ENCODE measurements at regions not wholly inside any gene's neighbourhood (a gene's known extent, or its start where the extent isn't known, plus 50 kb on each side); places are given as distances from the start of the nearest gene placed in this dataset.

DNA sequence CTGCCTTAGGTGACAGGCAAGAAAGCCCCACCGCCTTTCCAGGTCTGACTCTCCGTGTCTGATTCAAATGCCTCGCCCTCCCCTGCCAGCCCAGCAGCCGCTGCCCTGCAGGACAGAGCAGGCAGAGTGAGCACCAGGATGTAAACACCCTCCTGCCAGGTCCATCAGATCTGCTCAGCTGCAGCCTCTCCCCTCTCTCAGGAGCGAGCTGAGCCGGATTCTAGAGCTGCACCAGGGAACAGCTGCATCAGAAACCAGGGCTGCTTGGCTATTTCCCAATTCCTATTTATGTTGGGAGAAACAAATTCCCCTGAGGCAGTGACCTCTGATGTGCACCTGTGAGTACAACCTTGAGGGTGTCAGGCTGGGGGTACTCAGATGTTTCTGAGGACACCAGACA lies 121.5 kb upstream of the ZMIZ1 start:
- H3K4me2 ChIP-seq = no peak overlapping the region
- no peak overlapping the region for H3K4me3 ChIP-seq
- H4K20me1 ChIP-seq = peaks cover 0 to 43% (median 26%) of the 10 kb centered on the region in 11 experiments; a peak in 16 of 22 replicates

GRCh38 chr10:78947733-78948132 lies 121.0 kb upstream of the ZMIZ1 start:
- peaks cover 0 to 47% (median 31%) of the 10 kb centered on the region in 11 experiments; a peak in 16 of 22 replicates for H4K20me1 ChIP-seq
- no peak overlapping the region for H3K4me2 ChIP-seq
- TF ChIP-seq Cebpa-rat (IDR thresholded peaks at IDR 0.05) = no peak
- H3K9me3 ChIP-seq (replicated peaks in 1 of 11) = peaks cover 0 to 10% (median 8%) of the 10 kb centered on the region in 11 experiments; a peak in 15 of 22 replicates
- peaks cover 4 to 20% (median 12%) of the 10 kb centered on the region in 10 experiments for H3K4me1 ChIP-seq
- no peak overlapping the region for H3K9ac ChIP-seq
- H3K36me3 ChIP-seq = 0 out of 22 replicates have a peak, but pooled peaks cover 0 to 9% (median 0%) of the 10 kb centered on the region in 11 experiments
- H3K27ac ChIP-seq = no peak overlapping the region
- H3K4me3 ChIP-seq = no peak overlapping the region
- H3K27me3 ChIP-seq = peaks cover 65 to 100% (median 85%) of the 10 kb centered on the region in 11 experiments

More for the DNA sequence above, 121.5 kb upstream of the ZMIZ1 start:
- TF ChIP-seq Cebpa-rat (IDR thresholded peaks at IDR 0.05) = no peak
- Histone ChIP-seq H3K36me3 (0 out of 22 replicates have a peak, but pooled peaks cover 0 to 9% (median 0%) of the 10 kb centered on the region in 11 experiments), H3K27me3 (peaks cover 60 to 99% (median 81%) of the 10 kb centered on the region in 11 experiments), H3K27ac (no peak overlapping the region), H3K9ac (no peak overlapping the region), H3K9me3 (replicated peaks in 1 of 11) (peaks cover 0 to 14% (median 11%) of the 10 kb centered on the region in 11 experiments; a peak in 15 of 22 replicates), H3K4me1 (peaks cover 0 to 15% (median 7%) of the 10 kb centered on the region in 10 experiments; a peak in 17 of 20 replicates)

GRCh38 chr10:78948621-78949030 lies 120.1 kb upstream of the ZMIZ1 start:
- Histone ChIP-seq H3K9ac (no peak overlapping the region), H3K4me2 (no peak overlapping the region), H3K4me1 (peaks cover 13 to 28% (median 21%) of the 10 kb centered on the region in 10 experiments), H3K27me3 (peaks cover 65 to 92% (median 86%) of the 10 kb centered on the region in 11 experiments), H3K9me3 (replicated peaks in 1 of 11) (peaks cover 0 to 2% (median 0%) of the 10 kb centered on the region in 11 experiments; a peak in 3 of 22 replicates), H3K36me3 (0 out of 22 replicates have a peak, but pooled peaks cover 0 to 3% (median 0%) of the 10 kb centered on the region in 11 experiments), H3K27ac (no peak overlapping the region), H3K4me3 (no peak overlapping the region), H4K20me1 (peaks cover 0 to 56% (median 38%) of the 10 kb centered on the region in 11 experiments; a peak in 17 of 22 replicates)
- no peak for TF ChIP-seq Cebpa-rat (IDR thresholded peaks at IDR 0.05)

GRCh38 chr10:78950656-78951587 lies 117.8 kb upstream of the ZMIZ1 start:
- H3K27ac ChIP-seq = no peak overlapping the region
- peaks cover 76 to 92% (median 89%) of the 10 kb centered on the region in 11 experiments for H3K27me3 ChIP-seq
- H3K4me1 ChIP-seq = peaks cover 19 to 36% (median 30%) of the 10 kb centered on the region in 10 experiments
- H3K4me3 ChIP-seq = no peak overlapping the region
- no peak overlapping the region for H3K4me2 ChIP-seq
- H3K9ac ChIP-seq = no peak overlapping the region
- no peak for TF ChIP-seq Cebpa-rat (IDR thresholded peaks at IDR 0.05)
- no peaks in the 10 kb centered on the region for H3K36me3 ChIP-seq
- no peaks in the 10 kb centered on the region for H3K9me3 ChIP-seq (replicated peaks in 1 of 11)
- peaks cover 0 to 72% (median 53%) of the 10 kb centered on the region in 11 experiments; a peak in 17 of 22 replicates for H4K20me1 ChIP-seq

DNA sequence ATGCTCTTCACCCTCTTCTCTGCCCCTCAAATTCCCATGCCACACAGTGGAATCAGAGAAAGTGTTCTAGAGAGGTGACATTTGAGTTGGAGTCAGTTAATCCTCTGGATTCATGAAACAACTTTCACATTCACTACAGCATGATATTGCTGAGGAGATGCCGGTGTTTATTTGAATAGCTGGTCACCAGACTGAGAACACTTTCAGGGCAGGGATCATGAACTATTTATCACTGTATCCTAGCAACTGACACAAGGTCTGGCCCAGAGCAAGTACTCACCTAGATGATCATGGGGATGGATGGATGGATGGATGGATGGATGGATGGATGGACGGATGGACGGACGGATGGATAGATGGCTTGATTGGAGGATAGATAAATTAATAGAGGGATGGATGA lies 116.7 kb upstream of the ZMIZ1 start:
- Histone ChIP-seq H4K20me1 (peaks cover 0 to 75% (median 63%) of the 10 kb centered on the region in 11 experiments; a peak in 17 of 22 replicates), H3K36me3 (no peaks in the 10 kb centered on the region), H3K9me3 (replicated peaks in 1 of 11) (no peaks in the 10 kb centered on the region), H3K4me3 (no peak overlapping the region), H3K27me3 (peaks cover 78 to 92% (median 90%) of the 10 kb centered on the region in 11 experiments), H3K27ac (no peak overlapping the region), H3K4me1 (peaks cover 19 to 36% (median 30%) of the 10 kb centered on the region in 10 experiments), H3K4me2 (peak overlapping the region in 10 of 11 experiments; percentile 73 to 95 (median 88); a peak in 19 of 22 replicates), H3K9ac (no peak overlapping the region)
- TF ChIP-seq Cebpa-rat (IDR thresholded peaks at IDR 0.05) = no peak

DNA sequence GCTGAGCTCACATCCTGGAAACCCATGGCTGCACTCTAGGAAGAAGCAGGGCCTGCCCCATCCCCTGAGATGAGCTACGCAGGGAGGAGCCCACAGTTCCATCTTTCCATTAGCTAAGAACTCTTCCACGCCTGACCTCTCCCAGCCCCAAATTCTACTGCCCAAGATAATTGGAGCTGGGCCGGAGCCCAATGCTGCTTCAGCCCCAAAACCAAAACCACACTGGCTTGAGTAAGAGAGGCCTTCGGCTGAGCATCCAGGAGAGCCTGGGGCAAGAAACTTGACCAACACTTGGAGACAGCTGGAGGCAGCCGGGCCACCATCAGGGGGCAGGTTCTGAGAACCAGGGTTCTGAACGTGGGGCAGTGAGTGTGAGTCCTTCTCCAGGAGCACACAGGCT lies 116.1 kb upstream of the ZMIZ1 start:
- peaks cover 76 to 92% (median 90%) of the 10 kb centered on the region in 11 experiments for H3K27me3 ChIP-seq
- TF ChIP-seq Cebpa-rat (IDR thresholded peaks at IDR 0.05) = no peak

DNA sequence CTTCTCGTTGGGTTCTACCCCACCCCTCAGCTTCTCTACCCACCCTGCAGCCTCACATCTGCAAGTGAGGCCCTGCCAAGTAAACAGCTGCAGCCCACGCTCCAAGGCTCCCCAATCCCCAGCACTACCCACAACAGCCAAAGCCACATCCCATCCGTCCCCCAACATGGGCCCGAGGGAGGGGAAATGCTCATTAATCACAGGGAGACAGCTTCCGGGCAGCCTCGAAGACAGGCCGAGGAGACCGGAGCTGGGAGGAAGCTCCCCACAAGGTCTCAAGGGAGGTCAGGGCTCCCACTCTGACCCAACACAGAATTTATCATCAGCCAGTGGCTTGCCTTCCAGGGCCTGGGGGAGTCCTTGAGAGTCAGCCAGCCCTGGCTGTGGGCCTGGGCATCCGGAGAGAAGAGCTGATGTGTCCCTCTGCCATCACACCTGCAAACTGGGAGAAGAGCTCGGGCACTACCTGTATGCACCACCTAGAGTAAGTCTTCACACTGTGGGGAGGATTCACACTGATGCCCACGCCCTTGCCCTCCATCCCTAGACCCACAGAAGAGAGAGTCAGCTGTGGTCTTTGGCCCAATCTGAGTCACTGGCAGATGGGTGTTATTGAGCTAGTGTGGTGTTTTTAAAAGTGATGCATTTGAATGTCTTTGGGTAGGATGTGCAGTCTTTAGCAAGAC lies 115.5 kb upstream of the ZMIZ1 start:
- Histone ChIP-seq H3K27ac (peak overlapping the region in 2 of 11 experiments; percentile 18 to 45; a peak in 2 of 22 replicates), H4K20me1 (peaks cover 0 to 84% (median 63%) of the 10 kb centered on the region in 11 experiments; a peak in 18 of 22 replicates), H3K4me3 (0 out of 20 replicates have a peak overlapping the region, but pooled peaks of 2 of the 10 experiments have one; percentile 14 to 26), H3K4me1 (peaks cover 19 to 36% (median 30%) of the 10 kb centered on the region in 10 experiments), H3K36me3 (no peaks in the 10 kb centered on the region), H3K9me3 (replicated peaks in 1 of 11) (no peaks in the 10 kb centered on the region), H3K27me3 (peaks cover 79 to 93% (median 91%) of the 10 kb centered on the region in 11 experiments), H3K4me2 (peak overlapping the region; percentile 66 to 95 (median 88)), H3K9ac (0 out of 22 replicates have a peak overlapping the region, but pooled peaks of 1 of the 11 experiments have one; percentile 14)
- TF ChIP-seq Cebpa-rat (IDR thresholded peaks at IDR 0.05) = no peak

More for the DNA sequence above, 116.1 kb upstream of the ZMIZ1 start:
- Histone ChIP-seq H3K36me3 (no peaks in the 10 kb centered on the region), H3K9me3 (replicated peaks in 1 of 11) (no peaks in the 10 kb centered on the region), H3K27ac (peak overlapping the region in 2 of 11 experiments; percentile 18 to 45; a peak in 2 of 22 replicates), H3K4me1 (peaks cover 19 to 36% (median 30%) of the 10 kb centered on the region in 10 experiments), H3K4me2 (peak overlapping the region; percentile 66 to 95 (median 88)), H4K20me1 (peaks cover 0 to 79% (median 64%) of the 10 kb centered on the region in 11 experiments; a peak in 17 of 22 replicates), H3K9ac (peak overlapping the region in 1 of 11 experiments; percentile 14; a peak in 1 of 22 replicates), H3K4me3 (0 out of 20 replicates have a peak overlapping the region, but pooled peaks of 1 of the 10 experiments have one; percentile 14)

- no peak for TF ChIP-seq Cebpa-rat (IDR thresholded peaks at IDR 0.05)
- H3K4me3 ChIP-seq = no peak overlapping the region
- H3K27me3 ChIP-seq = peaks cover 80 to 93% (median 91%) of the 10 kb centered on the region in 11 experiments
- no peaks in the 10 kb centered on the region for H3K36me3 ChIP-seq
- H3K9me3 ChIP-seq (replicated peaks in 1 of 11) = no peaks in the 10 kb centered on the region
- H3K4me2 ChIP-seq = peak overlapping the region; percentile 66 to 95 (median 88)
- H3K27ac ChIP-seq = no peak overlapping the region
- no peak overlapping the region for H3K9ac ChIP-seq
- H4K20me1 ChIP-seq = peaks cover 0 to 84% (median 63%) of the 10 kb centered on the region in 11 experiments; a peak in 18 of 22 replicates
- H3K4me1 ChIP-seq = peaks cover 19 to 36% (median 30%) of the 10 kb centered on the region in 10 experiments
Observed at GRCh38 chr10:78953799-78954297, 114.9 kb upstream of the ZMIZ1 start.

All from BLaER1 treated with 17β-estradiol and CSF1 and Interleukin-3, amounts not matched to agents 10 nM and 100 nM (cell line).